HepG2 (cell line): ENCODE measurements at regions not wholly inside any gene's neighbourhood (a gene's known extent, or its start where the extent isn't known, plus 50 kb on each side); places are given as distances from the start of the nearest gene placed in this dataset.

ENCODE experiments used
- CREM ChIP-seq, 2 experiments: sonication (generic) in 1 of 2; formaldehyde crosslinking in 1 of 2; IDR thresholded peaks; 2 replicates each; pipeline versions ENCODE4 v1.4.0 to v1.6.1; 2016 to 2020; ENCODE audit warnings: antibody characterized with exemption in 1 of 2, mild to moderate bottlenecking in 1 of 2, missing genetic modification reagents in 1 of 2
- FOXA3 ChIP-seq: IDR thresholded peaks from 2 replicates; pipeline ENCODE4 v1.6.1; 2016; ENCODE audit warnings: missing genetic modification reagents, missing compliant biosample characterization
- GATA4 ChIP-seq: sonication (generic); IDR thresholded peaks from 2 replicates; pipeline ENCODE4 v1.6.1; 2016; ENCODE audit warnings: antibody characterized with exemption, low read depth, borderline replicate concordance
- HOXA3 ChIP-seq: sonication (generic); formaldehyde crosslinking; IDR thresholded peaks from 2 replicates; pipeline ENCODE4 v1.5.0; 2020; ENCODE audit warnings: missing genetic modification reagents
- IKZF5 ChIP-seq: IDR thresholded peaks from 2 replicates; pipeline ENCODE4 v1.6.1; 2018; ENCODE audit warnings: missing genetic modification reagents, mild to moderate bottlenecking, missing compliant biosample characterization
- ISL2 ChIP-seq: sonication (generic); formaldehyde crosslinking; IDR thresholded peaks from 2 replicates; pipeline ENCODE4 v1.5.0; 2020; ENCODE audit warnings: missing genetic modification reagents
- LCORL ChIP-seq, 2 experiments: fragments of 450-650 bp in 1 of 2; sonication (generic) in 1 of 2; formaldehyde crosslinking in 1 of 2; IDR thresholded peaks; 2 replicates each; pipeline versions ENCODE4 v1.5.0 to v1.6.1; 2017 to 2020; ENCODE audit warnings: antibody characterized with exemption in 1 of 2, missing genetic modification reagents in 1 of 2
- MED1 ChIP-seq: sonication (generic); formaldehyde crosslinking; IDR thresholded peaks from 2 replicates; pipeline ENCODE4 v1.4.0; 2020; ENCODE audit warnings: missing genetic modification reagents
- NFIC ChIP-seq: IDR thresholded peaks from 2 replicates; pipeline ENCODE4 v1.6.1; 2012; ENCODE audit warnings: mild to moderate bottlenecking, low read length, inconsistent platforms
- NONO ChIP-seq, 2 experiments: fragments of 450-650 bp in 1 of 2; sonication (generic) in 1 of 2; formaldehyde crosslinking in 1 of 2; IDR thresholded peaks in 1 of 2; conservative IDR thresholded peaks in 1 of 2; 2 replicates each; pipeline versions ENCODE4 v1.6.1 to v1.8.0; 2017 to 2022; ENCODE audit warnings: mild to moderate bottlenecking in 1 of 2, missing genetic modification reagents in 1 of 2, moderate library complexity in 1 of 2
- PHF21A ChIP-seq: sonication (generic); formaldehyde crosslinking; IDR thresholded peaks from 2 replicates; pipeline ENCODE4 v1.5.0; 2020; ENCODE audit warnings: mild to moderate bottlenecking, missing genetic modification reagents
- RFX1 ChIP-seq: fragments of 450-650 bp; IDR thresholded peaks from 2 replicates; pipeline ENCODE4 v1.6.1; 2017
- SMARCC2 ChIP-seq: fragments of 450-650 bp; IDR thresholded peaks from 2 replicates; pipeline ENCODE4 v1.6.1; 2017; ENCODE audit warnings: antibody characterized with exemption, mild to moderate bottlenecking
- SP5 ChIP-seq: IDR thresholded peaks from 2 replicates; pipeline ENCODE4 v1.6.1; 2016; ENCODE audit warnings: low read depth, borderline replicate concordance
- TBX2 ChIP-seq: sonication (generic); formaldehyde crosslinking; IDR thresholded peaks from 2 replicates; pipeline ENCODE4 v1.5.0; 2020; ENCODE audit warnings: missing genetic modification reagents, mild to moderate bottlenecking, borderline replicate concordance
- ZFP90 ChIP-seq: sonication (generic); formaldehyde crosslinking; IDR thresholded peaks from 2 replicates; pipeline ENCODE4 v1.8.0; 2022; ENCODE audit warnings: missing genetic modification reagents, mild to moderate bottlenecking, inconsistent platforms, borderline replicate concordance
- ZMYM4 ChIP-seq: sonication (generic); formaldehyde crosslinking; IDR thresholded peaks from 2 replicates; pipeline ENCODE4 v1.8.1; 2023; ENCODE audit warnings: mild to moderate bottlenecking, missing genetic modification reagents
- ZNF256 ChIP-seq: sonication (generic); formaldehyde crosslinking; conservative IDR thresholded peaks from 2 replicates; pipeline ENCODE4 v1.4.0; 2020; ENCODE audit warnings: missing genetic modification reagents
- ZNF263 ChIP-seq: sonication (generic); formaldehyde crosslinking; IDR thresholded peaks from 2 replicates; pipeline ENCODE4 v1.4.0; 2020; ENCODE audit warnings: missing genetic modification reagents
- ZNF317 ChIP-seq: sonication (generic); formaldehyde crosslinking; IDR thresholded peaks from 2 replicates; pipeline ENCODE4 v1.5.0; 2020; ENCODE audit warnings: mild to moderate bottlenecking, missing genetic modification reagents
- ZNF547 ChIP-seq: sonication (generic); formaldehyde crosslinking; IDR thresholded peaks from 2 replicates; pipeline ENCODE4 v1.5.1; 2020; ENCODE audit warnings: mild to moderate bottlenecking, missing genetic modification reagents
- ZNF564 ChIP-seq: sonication (generic); formaldehyde crosslinking; IDR thresholded peaks from 2 replicates; pipeline ENCODE4 v1.8.1; 2023; ENCODE audit warnings: mild to moderate bottlenecking, missing genetic modification reagents
- ZNF580 ChIP-seq: IDR thresholded peaks from 2 replicates; pipeline ENCODE4 v1.6.1; 2016; ENCODE audit warnings: low read depth, borderline replicate concordance
- ZNF7 ChIP-seq: IDR thresholded peaks from 2 replicates; pipeline ENCODE4 v1.6.1; 2016; ENCODE audit warnings: missing biosample characterization, missing genetic modification reagents
- ZNF709 ChIP-seq: sonication (generic); formaldehyde crosslinking; IDR thresholded peaks from 2 replicates; pipeline ENCODE4 v1.5.0; 2020; ENCODE audit warnings: mild to moderate bottlenecking, missing genetic modification reagents
- ZNF780A ChIP-seq: sonication (generic); formaldehyde crosslinking; IDR thresholded peaks from 2 replicates; pipeline ENCODE4 v1.8.0; 2022; ENCODE audit warnings: mild to moderate bottlenecking, missing genetic modification reagents, moderate library complexity
- TF ChIP-seq, protein P1 (sequence below): sonication (generic); formaldehyde crosslinking; IDR thresholded peaks from 2 replicates; pipeline ENCODE4 v1.8.1; 2023; ENCODE audit warnings: mild to moderate bottlenecking, moderate library complexity, missing genetic modification reagents
- TF ChIP-seq, protein P2 (sequence below): IDR thresholded peaks from 2 replicates; pipeline ENCODE4 v1.6.1; 2016; ENCODE audit warnings: missing compliant biosample characterization, missing genetic modification reagents, borderline replicate concordance

DNA sequence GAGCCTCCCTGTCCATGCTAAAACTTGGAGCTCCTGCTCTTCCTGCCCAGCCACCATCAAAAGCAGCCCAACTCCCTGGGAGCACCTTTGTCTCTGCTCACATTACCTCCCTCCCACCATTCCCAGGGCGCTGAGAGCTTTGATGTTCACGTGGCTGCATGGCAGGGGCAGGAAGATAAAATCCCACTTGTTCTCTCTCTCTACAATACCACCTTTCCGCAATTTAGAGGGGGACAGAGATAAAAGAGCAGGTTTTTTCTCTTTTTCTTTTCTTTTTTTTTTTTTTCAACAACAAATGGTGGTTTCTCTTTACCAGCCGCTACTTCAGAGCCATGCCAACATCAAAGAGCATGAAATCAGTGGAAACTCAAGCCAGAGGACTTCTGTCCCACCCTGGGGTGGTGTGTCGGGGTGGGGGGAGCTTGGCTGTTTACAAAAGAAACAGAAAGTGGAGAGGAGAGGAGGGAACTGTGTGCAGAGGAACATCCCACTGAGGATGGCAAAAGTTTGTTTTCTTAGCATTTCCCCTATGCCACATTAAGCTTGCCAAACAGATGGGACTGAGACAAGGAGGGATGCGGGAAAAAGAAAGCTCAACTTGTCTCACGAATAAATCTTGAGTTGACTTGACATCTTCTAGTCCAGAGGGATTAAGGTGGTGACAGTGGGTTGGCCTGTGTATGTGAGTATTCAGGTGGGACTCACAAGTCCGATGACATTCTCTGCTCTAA lies 103.7 kb upstream of the NUDT4 start (continued):
- TF ChIP-seq NONO (IDR thresholded peaks at IDR 0.05) = no peak
- no peak for TF ChIP-seq NONO (CRISPR knock-in tag; conservative IDR thresholded peaks at IDR 0.05)
- TF ChIP-seq ZNF709 (CRISPR knock-in tag) = 0 out of 2 replicates have a peak, but pooled peaks have one; percentile 44
- TF ChIP-seq, protein P1, sequence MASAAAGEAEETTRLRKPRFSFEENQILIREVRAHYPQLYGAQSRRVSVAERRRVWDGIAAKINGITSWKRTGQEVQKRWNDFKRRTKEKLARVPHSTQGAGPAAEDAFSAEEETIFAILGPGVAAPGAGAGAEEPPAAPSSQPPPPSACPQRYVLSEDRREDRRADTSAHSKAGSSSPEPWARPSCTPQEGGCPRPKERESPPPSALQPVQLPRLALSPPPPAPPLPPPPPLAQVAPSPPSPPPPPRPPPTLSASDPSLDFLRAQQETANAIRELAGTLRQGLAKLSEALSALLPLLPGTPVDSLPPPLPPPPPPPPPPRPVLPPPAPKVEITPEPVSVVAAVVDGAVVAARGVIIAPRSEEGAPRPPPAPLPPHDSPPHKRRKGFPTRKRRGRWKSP = 0 out of 2 replicates have a peak, but pooled peaks have one; percentile 29
- no peak for TF ChIP-seq ZFP90 (CRISPR knock-in tag)
- no peak for TF ChIP-seq RFX1
- peak; percentile 62; the same call in 1 of the 2 replicates for TF ChIP-seq TBX2 (CRISPR knock-in tag)
- TF ChIP-seq, protein P2, sequence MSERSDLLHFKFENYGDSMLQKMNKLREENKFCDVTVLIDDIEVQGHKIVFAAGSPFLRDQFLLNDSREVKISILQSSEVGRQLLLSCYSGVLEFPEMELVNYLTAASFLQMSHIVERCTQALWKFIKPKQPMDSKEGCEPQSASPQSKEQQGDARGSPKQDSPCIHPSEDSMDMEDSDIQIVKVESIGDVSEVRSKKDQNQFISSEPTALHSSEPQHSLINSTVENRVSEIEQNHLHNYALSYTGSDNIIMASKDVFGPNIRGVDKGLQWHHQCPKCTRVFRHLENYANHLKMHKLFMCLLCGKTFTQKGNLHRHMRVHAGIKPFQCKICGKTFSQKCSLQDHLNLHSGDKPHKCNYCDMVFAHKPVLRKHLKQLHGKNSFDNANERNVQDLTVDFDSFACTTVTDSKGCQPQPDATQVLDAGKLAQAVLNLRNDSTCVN (CRISPR knock-in tag) = no peak
- 0 out of 2 replicates have a peak, but pooled peaks have one; percentile 22 for TF ChIP-seq LCORL (IDR thresholded peaks at IDR 0.05)
- no peak for TF ChIP-seq LCORL (CRISPR knock-in tag; IDR thresholded peaks at IDR 0.05)
- TF ChIP-seq NFIC = peak; percentile 57; the same call in 1 of the 2 replicates
- peak; percentile 93 for TF ChIP-seq ZNF263 (CRISPR knock-in tag)
- no peak for TF ChIP-seq ZNF580 (CRISPR knock-in tag)
- TF ChIP-seq MED1 (CRISPR knock-in tag) = peak; percentile 76
- no peak for TF ChIP-seq ZNF7 (CRISPR knock-in tag)
- 0 out of 2 replicates have a peak, but pooled peaks have one; percentile 14 for TF ChIP-seq IKZF5 (CRISPR knock-in tag)
- TF ChIP-seq ZNF780A (CRISPR knock-in tag) = no peak
- peak; percentile 38; the same call in 1 of the 2 replicates for TF ChIP-seq ZMYM4
- 0 out of 2 replicates have a peak, but pooled peaks have one; percentile 51 for TF ChIP-seq ISL2
- TF ChIP-seq ZNF564 = no peak
- TF ChIP-seq PHF21A (CRISPR knock-in tag) = 0 out of 2 replicates have a peak, but pooled peaks have one; percentile 48
- TF ChIP-seq ZNF317 (CRISPR knock-in tag) = 0 out of 2 replicates have a peak, but pooled peaks have one; percentile 31
- no peak for TF ChIP-seq SMARCC2
- TF ChIP-seq SP5 = peak; percentile 46
- peak; percentile 26; the same call in 1 of the 2 replicates for TF ChIP-seq GATA4
- TF ChIP-seq ZNF256 = no peak
- peak; percentile 57 for TF ChIP-seq FOXA3 (CRISPR knock-in tag)
- peak; percentile 41; the same call in 1 of the 2 replicates for TF ChIP-seq CREM (IDR thresholded peaks at IDR 0.05)
- no peak for TF ChIP-seq CREM (CRISPR knock-in tag; IDR thresholded peaks at IDR 0.05)
- 0 out of 2 replicates have a peak, but pooled peaks have one; percentile 15 for TF ChIP-seq ZNF547 (CRISPR knock-in tag)
- peak; percentile 34; the same call in 1 of the 2 replicates for TF ChIP-seq HOXA3
